HFFc6 (cell line): ENCODE measurements at regions not wholly inside any gene's neighbourhood (a gene's known extent, or its start where the extent isn't known, plus 50 kb on each side); places are given as distances from the start of the nearest gene placed in this dataset.

Source experiments
- DNase-seq: peaks from one replicate; pipeline ENCODE4 v3.0.0-alpha.2; 2018
- H3K27ac Mint-ChIP-seq: 2 replicates; pipeline ENCODE4 v1.8.0; 2020; ENCODE audit warnings: mild to moderate bottlenecking, mixed read lengths
- H3K27me3 Mint-ChIP-seq: 2 replicates; pipeline ENCODE4 v1.8.0; 2021; ENCODE audit warnings: mild to moderate bottlenecking, moderate library complexity, mixed read lengths; ENCODE audit not compliant: insufficient read depth
- H3K36me3 Mint-ChIP-seq: 2 replicates; pipeline ENCODE4 v1.8.0; 2021; ENCODE audit warnings: low read depth, mixed read lengths
- H3K4me1 Mint-ChIP-seq: 2 replicates; pipeline ENCODE4 v1.8.0; 2020; ENCODE audit warnings: low read depth, mixed read lengths
- H3K4me3 Mint-ChIP-seq: 2 replicates; pipeline ENCODE4 v1.8.0; 2020; ENCODE audit warnings: mild to moderate bottlenecking, moderate library complexity, mixed read lengths
- H3K9me3 Mint-ChIP-seq: 2 replicates; pipeline ENCODE4 v1.8.0; 2020; ENCODE audit warnings: mild to moderate bottlenecking, mixed read lengths
- CTCF ChIP-seq: fragments of 200-600 bp; sonication (generic); IDR thresholded peaks from 2 replicates; pipeline ENCODE4 v1.5.0; 2021; ENCODE audit warnings: antibody characterized with exemption, mild to moderate bottlenecking

- Mint-ChIP-seq H3K9me3 (no peaks in the 10 kb centered on the region), H3K4me3 (peak overlapping the region; percentile 34), H3K36me3 (no peaks in the 10 kb centered on the region), H3K27ac (peak overlapping the region; percentile 82), H3K4me1 (peaks cover 49% of the 10 kb centered on the region), H3K27me3 (no peaks in the 10 kb centered on the region; the same call in 1 of the 2 replicates)
- TF ChIP-seq CTCF: no peak
- peak; percentile 82 for DNase-seq
Measured at GRCh38 chrX:13101441-13102139, 57.2 kb upstream of the FAM9C start.

GRCh38 chrX:13099121-13099520 lies 54.7 kb upstream of the FAM9C start:
- peak overlapping the region; percentile 75 for H3K27ac Mint-ChIP-seq
- peaks cover 62% of the 10 kb centered on the region for H3K4me1 Mint-ChIP-seq
- H3K4me3 Mint-ChIP-seq: no peak overlapping the region
- no peaks in the 10 kb centered on the region for H3K9me3 Mint-ChIP-seq
- no peaks in the 10 kb centered on the region for H3K27me3 Mint-ChIP-seq
- no peaks in the 10 kb centered on the region for H3K36me3 Mint-ChIP-seq
- TF ChIP-seq CTCF: no peak
- no peak for DNase-seq

- DNase-seq: no peak
- H3K9me3 Mint-ChIP-seq: no peaks in the 10 kb centered on the region
- H3K4me3 Mint-ChIP-seq: no peak overlapping the region
- no peak for TF ChIP-seq CTCF
- H3K36me3 Mint-ChIP-seq: no peaks in the 10 kb centered on the region
- H3K27ac Mint-ChIP-seq: no peak overlapping the region
- peaks cover 44% of the 10 kb centered on the region for H3K4me1 Mint-ChIP-seq
- no peaks in the 10 kb centered on the region for H3K27me3 Mint-ChIP-seq
Measured at GRCh38 chrX:13096728-13097127, 52.3 kb upstream of the FAM9C start.

GRCh38 chrX:13094828-13095341 lies 50.5 kb upstream of the FAM9C start:
- TF ChIP-seq CTCF: no peak
- no peaks in the 10 kb centered on the region for H3K36me3 Mint-ChIP-seq
- no peak overlapping the region for H3K4me3 Mint-ChIP-seq
- no peak for DNase-seq
- no peak overlapping the region for H3K27ac Mint-ChIP-seq
- H3K9me3 Mint-ChIP-seq: no peaks in the 10 kb centered on the region
- no peaks in the 10 kb centered on the region for H3K27me3 Mint-ChIP-seq
- H3K4me1 Mint-ChIP-seq: peaks cover 25% of the 10 kb centered on the region

GRCh38 chrX:13094374-13094773 lies 50.0 kb upstream of the FAM9C start:
- H3K4me1 Mint-ChIP-seq: peaks cover 20% of the 10 kb centered on the region
- H3K9me3 Mint-ChIP-seq: no peaks in the 10 kb centered on the region
- no peaks in the 10 kb centered on the region for H3K27me3 Mint-ChIP-seq
- no peaks in the 10 kb centered on the region for H3K36me3 Mint-ChIP-seq
- no peak for DNase-seq
- no peak overlapping the region for H3K27ac Mint-ChIP-seq
- TF ChIP-seq CTCF: no peak
- H3K4me3 Mint-ChIP-seq: no peak overlapping the region
